ENCODE measurements at regions not wholly inside any gene's neighbourhood (a gene's known extent, or its start where the extent isn't known, plus 50 kb on each side); places are given as distances from the start of the nearest gene placed in this dataset.
A peak's percentile ranks its signal among the peaks of the same experiment; 100 is the strongest.
"Not testable (repeated sequence)": the region's sequence is repeated elsewhere in the genome, so short reads cannot be mapped to it uniquely, and the experiment has no call there.

- H3K4me1 ChIP-seq (ENCODE audit: insufficient read depth, low read length), result peaks cover 44% of the 10 kb centered on the region
- no peak for FAIRE-seq
- no peak overlapping the region for H3K4me3 ChIP-seq (replicated peaks in 1 of 3; ENCODE audit: insufficient read depth in 1 of 3, low read depth in 2 of 3, low read length in 3 of 3)
- TF ChIP-seq SSRP1 (CRISPR knock-in tag; IDR thresholded peaks at IDR 0.05) (no peak), ZMYM4 (CRISPR knock-in tag; IDR thresholded peaks at IDR 0.05) (0 out of 2 replicates have a peak, but pooled peaks have one; percentile 22)
- no TSS peak for BruUV-seq (replicated peaks)
- H3K79me2 ChIP-seq (ENCODE audit: insufficient read depth, low read length), result no peaks in the 10 kb centered on the region
- H3K36me3 ChIP-seq (replicated peaks in 1 of 2; ENCODE audit: control insufficient read depth in 1 of 2, insufficient read depth in 2 of 2, low read length in 2 of 2), result no peaks in the 10 kb centered on the region
- no peak for DNase-seq (ENCODE audit: low spot score)
- WGBS (ENCODE audit: low lambda C conversion rate), result 93% methylated on average over 3 of the region's 3 CpGs
- intact Hi-C loops (cut with micrococcal nuclease; ENCODE audit: unreplicated experiment), result no loop called here
- no peak for ATAC-seq
- no peaks in the 10 kb centered on the region for H3K27me3 ChIP-seq (ENCODE audit: control insufficient read depth in 1 of 2, insufficient read depth in 2 of 2, low read length in 2 of 2)
- in situ Hi-C loops (cut with HindIII; ENCODE audit: extremely low pct_ligation_motif_present, low pct_unique_long_range_greater_than_20kb), result no loop called here
- H3K9me3 ChIP-seq (ENCODE audit: low read length), result no peaks in the 10 kb centered on the region
- no peak overlapping the region for H3K9ac ChIP-seq (ENCODE audit: insufficient read depth, low read depth, low read length)
- H4K20me1 ChIP-seq (ENCODE audit: insufficient read depth, low read length), result no peaks in the 10 kb centered on the region
- H3K4me2 ChIP-seq (ENCODE audit: low read depth, low read length), result no peak overlapping the region
- CTCF ChIA-PET (ENCODE audit: low intra/inter-chr PET ratio, low total read pairs), result no interaction called here
- H3K27ac ChIP-seq (ENCODE audit: extremely low read length, insufficient read depth, low read length), result no peak overlapping the region
- POLR2A ChIA-PET, result interaction anchor here (1.5 kb wide), 1 partner anchor 10 kb away, joined by 7 read pairs; no protein-coding TSS in a partner anchor
- peak overlapping the region; percentile 30 for H2AFZ ChIP-seq (ENCODE audit: low read length)
Measured at GRCh38 chr2:215784371-215784783, 229.0 kb downstream of the MREG start.

- H2AFZ ChIP-seq (ENCODE audit: low read length); H3K36me3 ChIP-seq (replicated peaks in 1 of 2; ENCODE audit: control insufficient read depth in 1 of 2, insufficient read depth in 2 of 2, low read length in 2 of 2); CTCF ChIA-PET (ENCODE audit: low intra/inter-chr PET ratio, low total read pairs); H3K79me2 ChIP-seq (ENCODE audit: insufficient read depth, low read length); H3K27me3 ChIP-seq (ENCODE audit: control insufficient read depth in 1 of 2, insufficient read depth in 2 of 2, low read length in 2 of 2); H3K4me2 ChIP-seq (ENCODE audit: low read depth, low read length); H3K9ac ChIP-seq (ENCODE audit: insufficient read depth, low read depth, low read length); BruUV-seq (replicated peaks); H3K4me3 ChIP-seq (replicated peaks in 1 of 3; ENCODE audit: insufficient read depth in 1 of 3, low read depth in 2 of 3, low read length in 3 of 3); in situ Hi-C loops (cut with HindIII; ENCODE audit: extremely low pct_ligation_motif_present, low pct_unique_long_range_greater_than_20kb); DNase-seq (ENCODE audit: low spot score); H4K20me1 ChIP-seq (ENCODE audit: insufficient read depth, low read length); intact Hi-C loops (cut with micrococcal nuclease; ENCODE audit: unreplicated experiment); H3K9me3 ChIP-seq (ENCODE audit: low read length); ATAC-seq; FAIRE-seq; H3K27ac ChIP-seq (ENCODE audit: extremely low read length, insufficient read depth, low read length): not testable (repeated sequence)
- TF ChIP-seq ZNF24 (IDR thresholded peaks at IDR 0.05), result 0 out of 2 replicates have a peak, but pooled peaks have one; percentile 32
- peaks cover 41% of the 10 kb centered on the region for H3K4me1 ChIP-seq (ENCODE audit: insufficient read depth, low read length)
- WGBS (ENCODE audit: low lambda C conversion rate), result 99% methylated on average over 7 of the region's 7 CpGs
- POLR2A ChIA-PET, result interaction anchor here (1.5 kb wide), 1 partner anchor 10 kb away, joined by 7 read pairs; no protein-coding TSS in a partner anchor
Measured at GRCh38 chr2:215783640-215784039, 229.7 kb downstream of the MREG start.

Data from HepG2 (cell line).